ACHN (cell line): ENCODE measurements at regions not wholly inside any gene's neighbourhood (a gene's known extent, or its start where the extent isn't known, plus 50 kb on each side); places are given as distances from the start of the nearest gene placed in this dataset.

ENCODE experiments used
- DNase-seq: peaks from one replicate; pipeline ENCODE4 v3.0.0-alpha.2; 2015
- in situ Hi-C: cut with HindIII; loops from 2 replicates; pipeline ENCODE4 v1.10.0; 2017; ENCODE audit warnings: low sequenced_read_pairs, low pct_ligation_motif_present, low pct_unique_long_range_greater_than_20kb

DNA sequence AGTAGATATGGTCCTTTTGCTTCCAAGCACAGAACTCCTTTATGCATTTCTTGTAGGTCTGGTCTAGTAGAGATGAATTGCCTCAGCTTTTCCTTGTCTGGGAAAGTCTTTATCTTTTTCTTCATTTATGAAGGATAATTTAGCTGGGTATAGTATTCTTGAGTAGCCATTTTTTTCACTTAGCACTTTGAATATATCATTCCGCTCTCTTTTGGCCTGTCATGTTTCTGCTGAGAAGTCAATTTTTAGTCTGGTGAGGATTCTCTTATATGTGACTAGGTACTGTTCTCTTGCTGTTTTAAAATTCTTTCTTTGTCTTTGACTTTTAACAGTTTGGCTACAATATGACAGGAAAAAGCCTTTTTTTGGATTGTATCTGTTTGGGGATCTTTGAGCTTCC is 68.6 kb upstream of the IMMP2L start:
- in situ Hi-C loops: no loop called here
- DNase-seq: no peak

DNA sequence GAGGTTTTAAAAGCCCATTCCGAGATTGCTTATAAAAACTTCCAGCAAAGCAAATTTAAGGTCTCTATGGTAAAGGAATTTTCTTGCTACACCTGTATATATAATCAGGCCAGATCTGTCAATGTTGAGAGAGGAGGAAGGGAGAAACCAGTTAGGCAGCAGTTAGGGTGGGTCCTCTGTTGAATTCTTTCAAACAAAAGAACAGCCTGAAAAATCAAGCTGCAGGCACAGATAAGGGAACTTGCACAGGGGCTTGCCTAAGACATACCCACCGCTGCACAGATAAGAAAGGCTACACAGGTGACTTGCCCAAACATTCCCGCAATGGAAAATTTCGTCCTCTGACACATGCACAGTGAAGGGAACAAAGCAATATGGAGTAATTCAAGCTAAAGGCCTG is 59.8 kb upstream of the IMMP2L start:
- in situ Hi-C loops: no loop called here
- DNase-seq: no peak
